A549 (cell line): ENCODE measurements at regions not wholly inside any gene's neighbourhood (a gene's known extent, or its start where the extent isn't known, plus 50 kb on each side); places are given as distances from the start of the nearest gene placed in this dataset.

Source experiments
- ATAC-seq, 2 experiments: fragments of 200-7000 bp in 1 of 2; fragments of >200 bp in 1 of 2; cut with Nextera tagmentation in 1 of 2; cut with Tn5 transposase in 1 of 2; 3 replicates each; pipeline versions ENCODE4 v1.8.0 to v1.9.1; 2018 to 2020; ENCODE audit warnings: mild to moderate bottlenecking in 1 of 2, moderate library complexity in 1 of 2
- CTCF ChIA-PET: fragments of 300-600 bp; sonication (Branson Sonifier 250); formaldehyde crosslinking; extraction: SDS; loops from one replicate; lab custom pipeline; 2021; ENCODE audit warnings: antibody characterized with exemption, inconsistent platforms; lab: Yijun Ruan, JAX
- POLR2A ChIA-PET: fragments of 350-600 bp; formaldehyde crosslinking; extraction: SDS; loops from one replicate; lab custom pipeline; 2021; ENCODE audit warnings: antibody characterized with exemption, inconsistent platforms; lab: Yijun Ruan, JAX
- DNase-seq, 2 experiments: peaks; one replicate each; pipeline versions ENCODE4 v3.0.0 to v3.0.0-alpha.2; 2011 to 2016; ENCODE audit warnings: low read depth in 1 of 2, low spot score in 1 of 2
- FAIRE-seq: peaks from 2 replicates; lab custom pipeline; 2011; peaks lifted over from hg19 to GRCh38; lab: Jason Lieb, UNC
- H3K27ac ChIP-seq, 2 experiments: fragments of >200 bp; sonication (Bioruptor Twin); formaldehyde crosslinking; 3 replicates each; pipeline ENCODE4 v1.5.1; 2016 to 2017
- H3K4me1 ChIP-seq: fragments of >200 bp; sonication (Bioruptor Twin); formaldehyde crosslinking; 3 replicates; pipeline ENCODE4 v1.6.1; 2016
- H3K4me2 ChIP-seq: fragments of >200 bp; sonication (Bioruptor Twin); formaldehyde crosslinking; 3 replicates; pipeline ENCODE4 v1.6.1; 2016
- H3K4me3 ChIP-seq: fragments of >200 bp; sonication (Bioruptor Twin); formaldehyde crosslinking; 3 replicates; pipeline ENCODE4 v1.5.1; 2016
- H3K9me3 ChIP-seq: fragments of >200 bp; sonication (Bioruptor Twin); formaldehyde crosslinking; 3 replicates; pipeline ENCODE4 v1.6.1; 2016
- BHLHE40 ChIP-seq: IDR thresholded peaks from 2 replicates; pipeline ENCODE4 v1.6.1; 2012; ENCODE audit warnings: low read depth, low read length, inconsistent platforms
- CBX2 ChIP-seq: fragments of 200-600 bp; sonication (generic); IDR thresholded peaks from 2 replicates; pipeline ENCODE4 v1.6.1; 2016; ENCODE audit warnings: low read depth, mild to moderate bottlenecking, borderline replicate concordance
- CBX8 ChIP-seq: fragments of 200-600 bp; sonication (generic); IDR thresholded peaks from 2 replicates; pipeline ENCODE4 v1.6.1; 2016
- CEBPB ChIP-seq, 2 experiments: fragments of >200 bp in 1 of 2; sonication (Bioruptor Twin) in 1 of 2; formaldehyde crosslinking in 1 of 2; IDR thresholded peaks; 2 replicates each; pipeline ENCODE4 v1.6.1; 2012 to 2016
- CHD4 ChIP-seq: fragments of 200-600 bp; sonication (generic); IDR thresholded peaks from 2 replicates; pipeline ENCODE4 v1.6.1; 2016; ENCODE audit warnings: antibody characterized with exemption, mild to moderate bottlenecking, borderline replicate concordance
- EHMT2 ChIP-seq: fragments of 200-600 bp; sonication (generic); IDR thresholded peaks from 2 replicates; pipeline ENCODE4 v1.6.1; 2016; ENCODE audit warnings: antibody characterized with exemption, low read depth, mild to moderate bottlenecking, moderate library complexity
- ESRRA ChIP-seq: fragments of 150-350 bp; IDR thresholded peaks from 2 replicates; pipeline ENCODE4 v1.6.1; 2014; ENCODE audit warnings: mild to moderate bottlenecking, low read length, borderline replicate concordance
- HDAC2 ChIP-seq: fragments of 200-600 bp; sonication (generic); IDR thresholded peaks from 2 replicates; pipeline ENCODE4 v1.6.1; 2016
- HOXA7 ChIP-seq: fragments of 250-450 bp; sonication (Bioruptor Pico); IDR thresholded peaks from 2 replicates; pipeline ENCODE4 v1.5.0; 2020; ENCODE audit warnings: mild to moderate bottlenecking, moderate library complexity
- JUN ChIP-seq, 2 experiments: fragments of >200 bp; sonication (Bioruptor Twin); formaldehyde crosslinking; IDR thresholded peaks; 2 replicates in 1 of 2; 3 replicates in 1 of 2; pipeline ENCODE4 v1.6.1; 2016 to 2017
- JUNB ChIP-seq: fragments of >200 bp; sonication (Bioruptor Twin); formaldehyde crosslinking; IDR thresholded peaks from 2 replicates; pipeline ENCODE4 v1.6.1; 2016
- KDM5A ChIP-seq: fragments of 200-600 bp; sonication (generic); IDR thresholded peaks from 2 replicates; pipeline ENCODE4 v1.6.1; 2016; ENCODE audit warnings: antibody characterized with exemption, mild to moderate bottlenecking
- MYC ChIP-seq: IDR thresholded peaks from 2 replicates; pipeline ENCODE4 v1.6.1; 2012; ENCODE audit warnings: mild to moderate bottlenecking, inconsistent platforms, low read length, improper control_type of control experiment, borderline replicate concordance
- PHF8 ChIP-seq: fragments of 200-600 bp; sonication (generic); IDR thresholded peaks from 2 replicates; pipeline ENCODE4 v1.6.1; 2016; ENCODE audit warnings: low read depth, mild to moderate bottlenecking, antibody characterized with exemption, moderate library complexity, borderline replicate concordance
- POLR2AphosphoS2 ChIP-seq: conservative IDR thresholded peaks from 2 replicates; pipeline ENCODE4 v1.6.1; 2012; ENCODE audit warnings: low read length, improper control_type of control experiment, inconsistent platforms
- RAD21 ChIP-seq, 2 experiments: fragments of >200 bp in 1 of 2; sonication (Bioruptor Twin) in 1 of 2; formaldehyde crosslinking in 1 of 2; IDR thresholded peaks in 1 of 2; conservative IDR thresholded peaks in 1 of 2; 2 replicates in 1 of 2; 3 replicates in 1 of 2; pipeline ENCODE4 v1.6.1; 2012 to 2018; ENCODE audit warnings: inconsistent platforms in 1 of 2
- RFX5 ChIP-seq: fragments of 450-650 bp; IDR thresholded peaks from 2 replicates; pipeline ENCODE4 v1.7.1; 2014; ENCODE audit warnings: antibody characterized with exemption, mild to moderate bottlenecking, moderate library complexity
- RNF2 ChIP-seq: fragments of 200-600 bp; sonication (generic); IDR thresholded peaks from 2 replicates; pipeline ENCODE4 v1.6.1; 2016; ENCODE audit warnings: low read depth, mild to moderate bottlenecking, antibody characterized with exemption, moderate library complexity, borderline replicate concordance
- SREBF2 ChIP-seq: fragments of 450-650 bp; IDR thresholded peaks from 2 replicates; pipeline ENCODE4 v1.6.1; 2014; ENCODE audit warnings: mild to moderate bottlenecking, moderate library complexity
- TFCP2L1 ChIP-seq: fragments of 250-450 bp; sonication (Bioruptor Pico); IDR thresholded peaks from 2 replicates; pipeline ENCODE4 v1.5.0; 2021; ENCODE audit warnings: mild to moderate bottlenecking
- TP53 ChIP-seq: fragments of 250-450 bp; sonication (Bioruptor Pico); IDR thresholded peaks from 2 replicates; pipeline ENCODE4 v1.5.0; 2021; ENCODE audit warnings: mild to moderate bottlenecking, moderate library complexity
- ZFP36 ChIP-seq: fragments of 450-650 bp; IDR thresholded peaks from 2 replicates; pipeline ENCODE4 v1.6.1; 2014; ENCODE audit warnings: borderline replicate concordance; ENCODE audit not compliant: partially characterized antibody
- WGBS: methylation state at CpG from one replicate; pipeline ENCODE4 v1.1.6; 2017; ENCODE audit errors: missing lambda C conversion rate; 5-methylcytosine and 5-hydroxymethylcytosine counted together
- TF ChIP-seq, protein P1 (sequence below): fragments of 200-600 bp; sonication (generic); IDR thresholded peaks from 2 replicates; pipeline ENCODE4 v1.6.1; 2016; ENCODE audit warnings: antibody characterized with exemption, mild to moderate bottlenecking, moderate library complexity
- TF ChIP-seq, protein P2 (sequence below): fragments of 150-350 bp; IDR thresholded peaks from 2 replicates; pipeline ENCODE4 v1.6.1; 2014; ENCODE audit warnings: low read depth, mild to moderate bottlenecking, low read length
- TF ChIP-seq, protein P3 (sequence below): fragments of 450-650 bp; IDR thresholded peaks from 2 replicates; pipeline ENCODE4 v1.6.1; 2014; ENCODE audit warnings: antibody characterized with exemption

DNA sequence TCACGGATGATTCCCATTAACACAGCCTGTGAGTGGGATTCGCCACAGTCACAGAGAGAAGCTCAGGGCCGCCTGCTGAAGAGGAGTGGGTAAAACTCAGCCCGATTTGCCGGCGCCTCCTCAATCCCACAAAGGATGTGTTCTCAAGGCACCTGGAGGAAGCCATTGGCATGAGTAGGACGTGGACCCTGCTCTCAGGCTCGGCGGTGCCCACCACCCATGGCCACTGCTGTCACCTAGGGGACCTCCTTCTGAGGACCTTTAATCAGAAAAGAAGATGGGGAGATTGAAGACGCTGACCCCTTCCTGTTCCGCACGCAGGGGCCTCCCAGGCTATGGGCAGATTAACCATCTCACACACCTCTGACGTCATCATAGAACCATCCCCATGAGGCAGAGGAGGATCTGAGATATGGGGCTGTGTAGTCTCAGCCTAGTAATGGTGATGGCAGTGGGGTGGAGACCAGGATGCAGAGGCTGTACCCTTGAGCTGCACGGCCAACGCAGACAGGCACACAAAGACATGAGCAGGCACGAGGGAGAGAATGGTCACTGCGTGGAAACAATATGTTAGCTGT is 571.8 kb downstream of the BRD1 start:
- no peak overlapping the region for H3K4me2 ChIP-seq

DNA sequence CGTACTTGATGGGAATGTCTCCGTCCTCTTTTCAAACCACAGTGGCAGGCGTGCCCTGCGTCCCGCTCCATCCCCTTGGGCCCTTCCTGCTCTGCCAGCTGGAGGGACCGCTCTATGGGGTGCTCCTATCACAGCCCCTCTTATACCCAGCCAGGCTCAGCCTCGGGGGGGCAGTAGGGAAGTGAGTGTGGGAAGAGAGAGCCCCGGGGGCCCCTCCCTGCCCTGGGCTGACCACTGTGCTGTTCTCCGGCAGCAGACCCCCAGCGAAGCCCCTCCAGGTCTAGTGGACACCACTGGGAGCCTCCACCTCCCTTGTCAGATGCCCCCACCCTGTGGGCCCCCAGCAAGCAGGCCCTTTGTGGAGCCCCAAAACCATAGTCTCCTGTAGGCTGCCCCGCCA is 572.5 kb downstream of the BRD1 start:
- Histone ChIP-seq H3K27ac (no peak overlapping the region), H3K9me3 (no peaks in the 10 kb centered on the region), H3K4me2 (no peak overlapping the region), H3K4me3 (no peak overlapping the region), H3K4me1 (no peaks in the 10 kb centered on the region)
- WGBS, result 51% methylated on average over 7 of the region's 11 CpGs
- no peak for TF ChIP-seq CBX2
- no peak for TF ChIP-seq EHMT2
- TF ChIP-seq RFX5, result no peak
- TF ChIP-seq CBX8, result no peak
- TF ChIP-seq MYC, result no peak
- TF ChIP-seq JUNB, result no peak
- TF ChIP-seq CEBPB (IDR thresholded peaks at IDR 0.05), result no peak
- no peak for TF ChIP-seq KDM5A
- TF ChIP-seq TFCP2L1 (CRISPR knock-in tag), result no peak
- no peak for TF ChIP-seq SREBF2
- no peak for TF ChIP-seq CHD4
- TF ChIP-seq HOXA7 (CRISPR knock-in tag), result no peak
- no peak for TF ChIP-seq PHF8
- no peak for TF ChIP-seq ZFP36
- TF ChIP-seq, protein P1, sequence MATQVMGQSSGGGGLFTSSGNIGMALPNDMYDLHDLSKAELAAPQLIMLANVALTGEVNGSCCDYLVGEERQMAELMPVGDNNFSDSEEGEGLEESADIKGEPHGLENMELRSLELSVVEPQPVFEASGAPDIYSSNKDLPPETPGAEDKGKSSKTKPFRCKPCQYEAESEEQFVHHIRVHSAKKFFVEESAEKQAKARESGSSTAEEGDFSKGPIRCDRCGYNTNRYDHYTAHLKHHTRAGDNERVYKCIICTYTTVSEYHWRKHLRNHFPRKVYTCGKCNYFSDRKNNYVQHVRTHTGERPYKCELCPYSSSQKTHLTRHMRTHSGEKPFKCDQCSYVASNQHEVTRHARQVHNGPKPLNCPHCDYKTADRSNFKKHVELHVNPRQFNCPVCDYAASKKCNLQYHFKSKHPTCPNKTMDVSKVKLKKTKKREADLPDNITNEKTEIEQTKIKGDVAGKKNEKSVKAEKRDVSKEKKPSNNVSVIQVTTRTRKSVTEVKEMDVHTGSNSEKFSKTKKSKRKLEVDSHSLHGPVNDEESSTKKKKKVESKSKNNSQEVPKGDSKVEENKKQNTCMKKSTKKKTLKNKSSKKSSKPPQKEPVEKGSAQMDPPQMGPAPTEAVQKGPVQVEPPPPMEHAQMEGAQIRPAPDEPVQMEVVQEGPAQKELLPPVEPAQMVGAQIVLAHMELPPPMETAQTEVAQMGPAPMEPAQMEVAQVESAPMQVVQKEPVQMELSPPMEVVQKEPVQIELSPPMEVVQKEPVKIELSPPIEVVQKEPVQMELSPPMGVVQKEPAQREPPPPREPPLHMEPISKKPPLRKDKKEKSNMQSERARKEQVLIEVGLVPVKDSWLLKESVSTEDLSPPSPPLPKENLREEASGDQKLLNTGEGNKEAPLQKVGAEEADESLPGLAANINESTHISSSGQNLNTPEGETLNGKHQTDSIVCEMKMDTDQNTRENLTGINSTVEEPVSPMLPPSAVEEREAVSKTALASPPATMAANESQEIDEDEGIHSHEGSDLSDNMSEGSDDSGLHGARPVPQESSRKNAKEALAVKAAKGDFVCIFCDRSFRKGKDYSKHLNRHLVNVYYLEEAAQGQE, result no peak
- no peak for TF ChIP-seq POLR2AphosphoS2
- TF ChIP-seq ESRRA, result no peak
- TF ChIP-seq HDAC2, result no peak
- no peak for ATAC-seq
- no peak for DNase-seq
- FAIRE-seq, result no peak
- ChIA-PET POLR2A (no interaction called here), CTCF (interaction anchor here (1.2 kb wide), 1 partner anchor 50 kb away, joined by 3 read pairs; no protein-coding TSS in a partner anchor)

More for the DNA sequence above, 571.8 kb downstream of the BRD1 start:
- no peaks in the 10 kb centered on the region for H3K4me1 ChIP-seq
- H3K4me3 ChIP-seq, result no peak overlapping the region
- 44% methylated on average over 10 of the region's 17 CpGs for WGBS
- ChIA-PET CTCF (no interaction called here), POLR2A (no interaction called here)
- no peak overlapping the region for H3K27ac ChIP-seq
- TF ChIP-seq SREBF2 (no peak), ESRRA (no peak), PHF8 (no peak), POLR2AphosphoS2 (no peak), CEBPB (IDR thresholded peaks at IDR 0.05) (no peak), JUN (IDR thresholded peaks at IDR 0.05) (no peak), RAD21 (conservative IDR thresholded peaks at IDR 0.05 in 1 of 2, IDR thresholded peaks at IDR 0.05 in 1 of 2) (no peak), RNF2 (no peak), EHMT2 (no peak), TP53 (CRISPR knock-in tag) (no peak), CBX8 (no peak), BHLHE40 (no peak)
- TF ChIP-seq, protein P2, sequence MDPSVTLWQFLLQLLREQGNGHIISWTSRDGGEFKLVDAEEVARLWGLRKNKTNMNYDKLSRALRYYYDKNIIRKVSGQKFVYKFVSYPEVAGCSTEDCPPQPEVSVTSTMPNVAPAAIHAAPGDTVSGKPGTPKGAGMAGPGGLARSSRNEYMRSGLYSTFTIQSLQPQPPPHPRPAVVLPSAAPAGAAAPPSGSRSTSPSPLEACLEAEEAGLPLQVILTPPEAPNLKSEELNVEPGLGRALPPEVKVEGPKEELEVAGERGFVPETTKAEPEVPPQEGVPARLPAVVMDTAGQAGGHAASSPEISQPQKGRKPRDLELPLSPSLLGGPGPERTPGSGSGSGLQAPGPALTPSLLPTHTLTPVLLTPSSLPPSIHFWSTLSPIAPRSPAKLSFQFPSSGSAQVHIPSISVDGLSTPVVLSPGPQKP, result no peak
- TF ChIP-seq, protein P3, sequence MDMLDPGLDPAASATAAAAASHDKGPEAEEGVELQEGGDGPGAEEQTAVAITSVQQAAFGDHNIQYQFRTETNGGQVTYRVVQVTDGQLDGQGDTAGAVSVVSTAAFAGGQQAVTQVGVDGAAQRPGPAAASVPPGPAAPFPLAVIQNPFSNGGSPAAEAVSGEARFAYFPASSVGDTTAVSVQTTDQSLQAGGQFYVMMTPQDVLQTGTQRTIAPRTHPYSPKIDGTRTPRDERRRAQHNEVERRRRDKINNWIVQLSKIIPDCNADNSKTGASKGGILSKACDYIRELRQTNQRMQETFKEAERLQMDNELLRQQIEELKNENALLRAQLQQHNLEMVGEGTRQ, result no peak
- no peak for ATAC-seq
- no peak for DNase-seq
- H3K9me3 ChIP-seq, result no peaks in the 10 kb centered on the region
- no peak for FAIRE-seq
